Astrocyte (in vitro differentiated cells and primary cell): ENCODE measurements at regions not wholly inside any gene's neighbourhood (a gene's known extent, or its start where the extent isn't known, plus 50 kb on each side); places are given as distances from the start of the nearest gene placed in this dataset.

Source experiments
- DNase-seq: peaks from one replicate; pipeline ENCODE4 v3.0.0-alpha.2; 2010; ENCODE audit warnings: low read depth
- FAIRE-seq: peaks from 2 replicates; lab custom pipeline; 2011; peaks lifted over from hg19 to GRCh38; lab: Jason Lieb, UNC
- H2AFZ ChIP-seq: 2 replicates; pipeline ENCODE4 v1.6.0; 2012; ENCODE audit warnings: low read depth, low read length, inconsistent platforms
- H3K27ac ChIP-seq: 2 replicates; pipeline ENCODE4 v1.5.1; 2011; ENCODE audit warnings: low read depth, low read length, inconsistent platforms
- H3K27me3 ChIP-seq: 2 replicates; pipeline ENCODE4 v1.6.0; 2011; ENCODE audit warnings: low read length, inconsistent platforms; ENCODE audit not compliant: insufficient read depth
- H3K36me3 ChIP-seq: 2 replicates; pipeline ENCODE4 v1.5.1; 2011; ENCODE audit warnings: low read length, inconsistent platforms; ENCODE audit not compliant: insufficient read depth
- H3K4me1 ChIP-seq: 2 replicates; pipeline ENCODE4 v1.5.1; 2011; ENCODE audit warnings: low read length, inconsistent platforms; ENCODE audit not compliant: insufficient read depth
- H3K4me2 ChIP-seq: 2 replicates; pipeline ENCODE4 v1.6.0; 2012; ENCODE audit warnings: low read length, inconsistent platforms
- H3K4me3 ChIP-seq: 2 replicates; pipeline ENCODE4 v1.5.1; 2011; ENCODE audit warnings: low read depth, mild to moderate bottlenecking, low read length, inconsistent platforms; ENCODE audit not compliant: insufficient read depth
- H3K79me2 ChIP-seq: 2 replicates; pipeline ENCODE4 v1.6.0; 2012; ENCODE audit warnings: mild to moderate bottlenecking, low read length, inconsistent platforms; ENCODE audit not compliant: insufficient read depth
- H3K9ac ChIP-seq: 2 replicates; pipeline ENCODE4 v1.6.0; 2012; ENCODE audit warnings: mild to moderate bottlenecking, low read length, inconsistent platforms
- H3K9me3 ChIP-seq: 2 replicates; pipeline ENCODE4 v1.5.1; 2012; ENCODE audit warnings: low read depth, mild to moderate bottlenecking, low read length, inconsistent platforms; ENCODE audit not compliant: insufficient read depth
- H4K20me1 ChIP-seq: 2 replicates; pipeline ENCODE4 v1.6.0; 2012; ENCODE audit warnings: low read length, inconsistent platforms; ENCODE audit not compliant: insufficient read depth
- H3K27ac Mint-ChIP-seq: one replicate; pipeline ENCODE4 v1.8.0; 2021; ENCODE audit warnings: mild to moderate bottlenecking, mixed read lengths; ENCODE audit not compliant: unreplicated experiment
- H3K27me3 Mint-ChIP-seq: one replicate; pipeline ENCODE4 v1.8.0; 2021; ENCODE audit warnings: low read depth, mixed read lengths; ENCODE audit not compliant: unreplicated experiment
- H3K36me3 Mint-ChIP-seq: one replicate; pipeline ENCODE4 v1.8.0; 2021; ENCODE audit warnings: low read depth, mixed read lengths; ENCODE audit not compliant: unreplicated experiment
- H3K4me1 Mint-ChIP-seq: one replicate; pipeline ENCODE4 v1.8.0; 2021; ENCODE audit warnings: low read depth, mixed read lengths; ENCODE audit not compliant: unreplicated experiment
- H3K4me3 Mint-ChIP-seq: one replicate; pipeline ENCODE4 v1.8.0; 2021; ENCODE audit warnings: mild to moderate bottlenecking, moderate library complexity, mixed read lengths; ENCODE audit not compliant: unreplicated experiment
- H3K9me3 Mint-ChIP-seq: one replicate; pipeline ENCODE4 v1.8.0; 2021; ENCODE audit warnings: mild to moderate bottlenecking, mixed read lengths; ENCODE audit not compliant: unreplicated experiment
- EZH2 ChIP-seq: IDR thresholded peaks from 2 replicates; pipeline ENCODE4 v1.6.1; 2012; ENCODE audit warnings: mild to moderate bottlenecking, low read length, inconsistent platforms; ENCODE audit not compliant: insufficient read depth
- TF ChIP-seq, protein P1 (sequence below): IDR thresholded peaks from 2 replicates; pipeline ENCODE4 v1.5.1; 2011; ENCODE audit warnings: low read depth, mild to moderate bottlenecking, inconsistent platforms, low read length, moderate library complexity; ENCODE audit not compliant: insufficient read depth

DNA sequence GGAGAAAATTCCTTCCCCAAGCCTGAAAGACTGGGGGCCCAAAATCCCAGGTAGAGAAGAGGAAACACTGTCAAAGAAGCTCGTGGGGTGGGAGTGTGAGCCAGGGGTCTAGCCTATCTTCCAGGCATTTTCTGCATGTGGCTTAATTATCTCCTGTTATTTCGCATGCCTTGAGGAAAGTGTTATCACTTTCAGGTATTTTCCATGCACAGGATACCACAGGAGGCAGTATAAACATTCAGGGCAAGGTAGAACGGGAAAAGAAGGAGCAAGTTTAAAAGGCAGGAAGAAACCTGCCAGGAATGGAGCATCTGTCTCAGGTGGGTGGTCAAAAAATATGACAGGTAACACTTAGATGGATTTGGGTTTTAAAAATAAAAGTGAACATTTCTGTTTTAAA lies 575.3 kb upstream of the ZNF385D start:
- Mint-ChIP-seq H3K27me3 (no peaks in the 10 kb centered on the region), H3K27ac (no peak overlapping the region), H3K4me1 (no peaks in the 10 kb centered on the region), H3K9me3 (no peaks in the 10 kb centered on the region), H3K36me3 (no peaks in the 10 kb centered on the region), H3K4me3 (no peak overlapping the region)
- Histone ChIP-seq H3K4me1 (no peaks in the 10 kb centered on the region), H3K4me2 (no peak overlapping the region), H4K20me1 (no peaks in the 10 kb centered on the region), H3K36me3 (no peaks in the 10 kb centered on the region), H3K4me3 (no peak overlapping the region), H2AFZ (no peak overlapping the region), H3K9ac (no peak overlapping the region), H3K27me3 (no peaks in the 10 kb centered on the region), H3K79me2 (no peaks in the 10 kb centered on the region), H3K27ac (no peak overlapping the region), H3K9me3 (no peaks in the 10 kb centered on the region)
- TF ChIP-seq, protein P1, sequence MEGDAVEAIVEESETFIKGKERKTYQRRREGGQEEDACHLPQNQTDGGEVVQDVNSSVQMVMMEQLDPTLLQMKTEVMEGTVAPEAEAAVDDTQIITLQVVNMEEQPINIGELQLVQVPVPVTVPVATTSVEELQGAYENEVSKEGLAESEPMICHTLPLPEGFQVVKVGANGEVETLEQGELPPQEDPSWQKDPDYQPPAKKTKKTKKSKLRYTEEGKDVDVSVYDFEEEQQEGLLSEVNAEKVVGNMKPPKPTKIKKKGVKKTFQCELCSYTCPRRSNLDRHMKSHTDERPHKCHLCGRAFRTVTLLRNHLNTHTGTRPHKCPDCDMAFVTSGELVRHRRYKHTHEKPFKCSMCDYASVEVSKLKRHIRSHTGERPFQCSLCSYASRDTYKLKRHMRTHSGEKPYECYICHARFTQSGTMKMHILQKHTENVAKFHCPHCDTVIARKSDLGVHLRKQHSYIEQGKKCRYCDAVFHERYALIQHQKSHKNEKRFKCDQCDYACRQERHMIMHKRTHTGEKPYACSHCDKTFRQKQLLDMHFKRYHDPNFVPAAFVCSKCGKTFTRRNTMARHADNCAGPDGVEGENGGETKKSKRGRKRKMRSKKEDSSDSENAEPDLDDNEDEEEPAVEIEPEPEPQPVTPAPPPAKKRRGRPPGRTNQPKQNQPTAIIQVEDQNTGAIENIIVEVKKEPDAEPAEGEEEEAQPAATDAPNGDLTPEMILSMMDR = no peak
- no peak for TF ChIP-seq EZH2
- DNase-seq (no peak), FAIRE-seq (no peak)

GRCh38 chr3:22334996-22335395 lies 584.0 kb upstream of the ZNF385D start:
- DNase-seq = no peak
- no peak for FAIRE-seq
- H3K27ac ChIP-seq = no peak overlapping the region
- H3K4me3 Mint-ChIP-seq = no peak overlapping the region
- H3K4me3 ChIP-seq = no peak overlapping the region
- H3K9ac ChIP-seq = no peak overlapping the region
- H3K9me3 ChIP-seq = no peaks in the 10 kb centered on the region
- no peaks in the 10 kb centered on the region for H3K4me1 ChIP-seq
- H2AFZ ChIP-seq = no peak overlapping the region
- no peaks in the 10 kb centered on the region for H3K79me2 ChIP-seq
- no peaks in the 10 kb centered on the region for H3K4me1 Mint-ChIP-seq
- H3K27me3 Mint-ChIP-seq = no peaks in the 10 kb centered on the region
- no peak overlapping the region for H3K27ac Mint-ChIP-seq
- H3K36me3 ChIP-seq = no peaks in the 10 kb centered on the region
- no peak overlapping the region for H3K4me2 ChIP-seq
- no peaks in the 10 kb centered on the region for H3K36me3 Mint-ChIP-seq
- H4K20me1 ChIP-seq = no peaks in the 10 kb centered on the region
- TF ChIP-seq, protein P1 = no peak
- no peak for TF ChIP-seq EZH2
- no peaks in the 10 kb centered on the region for H3K9me3 Mint-ChIP-seq
- no peaks in the 10 kb centered on the region for H3K27me3 ChIP-seq

- H3K4me1 ChIP-seq = no peaks in the 10 kb centered on the region
- no peak overlapping the region for H2AFZ ChIP-seq
- no peaks in the 10 kb centered on the region for H3K9me3 ChIP-seq
- no peaks in the 10 kb centered on the region for H3K79me2 ChIP-seq
- DNase-seq (no peak), FAIRE-seq (no peak)
- H3K9ac ChIP-seq = no peak overlapping the region
- Mint-ChIP-seq H3K36me3 (no peaks in the 10 kb centered on the region), H3K27ac (no peak overlapping the region), H3K4me1 (no peaks in the 10 kb centered on the region), H3K27me3 (peaks cover 7% of the 10 kb centered on the region), H3K9me3 (no peaks in the 10 kb centered on the region), H3K4me3 (no peak overlapping the region)
- no peak overlapping the region for H3K4me2 ChIP-seq
- no peak overlapping the region for H3K4me3 ChIP-seq
- no peak overlapping the region for H3K27ac ChIP-seq
- no peaks in the 10 kb centered on the region for H3K36me3 ChIP-seq
- H4K20me1 ChIP-seq = no peaks in the 10 kb centered on the region
- no peaks in the 10 kb centered on the region for H3K27me3 ChIP-seq
- TF ChIP-seq EZH2 = no peak
- TF ChIP-seq, protein P1 = no peak
Measured at GRCh38 chr3:22349215-22349851, 598.3 kb upstream of the ZNF385D start.
